Activated CD4-positive, alpha-beta T cell treated with anti-CD3 and anti-CD28 coated beads, Interleukin-2, amount 10 ng/mL, durations not matched to agents 24 days and 14 days (primary cell): ENCODE measurements at regions not wholly inside any gene's neighbourhood (a gene's known extent, or its start where the extent isn't known, plus 50 kb on each side); places are given as distances from the start of the nearest gene placed in this dataset.
"Not testable (repeated sequence)": the region's sequence is repeated elsewhere in the genome, so short reads cannot be mapped to it uniquely, and the experiment has no call there.

ENCODE experiments used
- DNase-seq: peaks from one replicate; pipeline ENCODE4 v3.0.0; 2022
- H3K27ac Mint-ChIP-seq: one replicate; pipeline ENCODE4 v1.8.0; 2022; ENCODE audit warnings: mild to moderate bottlenecking, mixed read lengths
- H3K27me3 Mint-ChIP-seq: one replicate; pipeline ENCODE4 v1.8.0; 2022; ENCODE audit warnings: mixed read lengths
- H3K36me3 Mint-ChIP-seq: one replicate; pipeline ENCODE4 v1.8.0; 2022; ENCODE audit warnings: low read depth, mild to moderate bottlenecking, mixed read lengths
- H3K4me1 Mint-ChIP-seq: one replicate; pipeline ENCODE4 v1.8.0; 2021; ENCODE audit warnings: mixed read lengths
- H3K4me3 Mint-ChIP-seq: one replicate; pipeline ENCODE4 v1.8.0; 2022; ENCODE audit warnings: mild to moderate bottlenecking, moderate library complexity, mixed read lengths
- H3K9me3 Mint-ChIP-seq: one replicate; pipeline ENCODE4 v1.8.0; 2021; ENCODE audit warnings: mixed read lengths
- intact Hi-C: fragments of 100-400 bp; cut with micrococcal nuclease; formaldehyde crosslinking; loops from one replicate; pipeline ENCODE4 v1.15.1; 2023

- Mint-ChIP-seq H3K9me3 (no peaks in the 10 kb centered on the region), H3K36me3 (no peaks in the 10 kb centered on the region), H3K27ac (no peak overlapping the region), H3K4me3 (no peak overlapping the region), H3K27me3 (no peaks in the 10 kb centered on the region), H3K4me1 (no peaks in the 10 kb centered on the region)
- intact Hi-C loops, result no loop called here
- DNase-seq, result no peak
These were observed 400.8 kb downstream of the SEMA3D start for GRCh38 chr7:84786073-84786472.

- intact Hi-C loops, result no loop called here
- no peak for DNase-seq
- Mint-ChIP-seq H3K36me3 (no peaks in the 10 kb centered on the region), H3K4me1 (no peaks in the 10 kb centered on the region), H3K27ac (no peak overlapping the region), H3K9me3 (no peaks in the 10 kb centered on the region), H3K4me3 (no peak overlapping the region), H3K27me3 (no peaks in the 10 kb centered on the region)
These were observed 402.4 kb downstream of the SEMA3D start for GRCh38 chr7:84784450-84784849.

- intact Hi-C loops, result no loop called here
- no peak overlapping the region for H3K4me3 Mint-ChIP-seq
- H3K27me3 Mint-ChIP-seq, result no peaks in the 10 kb centered on the region
- no peaks in the 10 kb centered on the region for H3K36me3 Mint-ChIP-seq
- no peak for DNase-seq
- H3K9me3 Mint-ChIP-seq, result no peaks in the 10 kb centered on the region
- H3K27ac Mint-ChIP-seq, result no peak overlapping the region
- no peaks in the 10 kb centered on the region for H3K4me1 Mint-ChIP-seq
These were observed 403.6 kb downstream of the SEMA3D start for GRCh38 chr7:84783141-84783778.

GRCh38 chr7:84781838-84782237 lies 405.0 kb downstream of the SEMA3D start:
- no peaks in the 10 kb centered on the region for H3K27me3 Mint-ChIP-seq
- no peaks in the 10 kb centered on the region for H3K9me3 Mint-ChIP-seq
- no peak overlapping the region for H3K4me3 Mint-ChIP-seq
- H3K4me1 Mint-ChIP-seq, result no peaks in the 10 kb centered on the region
- no peak for DNase-seq
- no peak overlapping the region for H3K27ac Mint-ChIP-seq
- intact Hi-C loops, result no loop called here
- no peaks in the 10 kb centered on the region for H3K36me3 Mint-ChIP-seq

- intact Hi-C loops, result no loop called here
- no peak for DNase-seq
- Mint-ChIP-seq H3K4me1 (no peaks in the 10 kb centered on the region), H3K4me3 (no peak overlapping the region), H3K36me3 (no peaks in the 10 kb centered on the region), H3K9me3 (no peaks in the 10 kb centered on the region), H3K27me3 (no peaks in the 10 kb centered on the region), H3K27ac (no peak overlapping the region)
These were observed 406.4 kb downstream of the SEMA3D start for GRCh38 chr7:84780158-84781124.

GRCh38 chr7:84757761-84758160 lies 429.1 kb downstream of the SEMA3D start:
- Mint-ChIP-seq H3K4me3 (no peak overlapping the region), H3K9me3 (no peaks in the 10 kb centered on the region), H3K4me1 (no peaks in the 10 kb centered on the region), H3K36me3 (no peaks in the 10 kb centered on the region), H3K27me3 (no peaks in the 10 kb centered on the region), H3K27ac (no peak overlapping the region)
- intact Hi-C loops, result no loop called here
- no peak for DNase-seq

- no peaks in the 10 kb centered on the region for H3K4me1 Mint-ChIP-seq
- no peaks in the 10 kb centered on the region for H3K27me3 Mint-ChIP-seq
- no peak for DNase-seq
- no peaks in the 10 kb centered on the region for H3K9me3 Mint-ChIP-seq
- no peaks in the 10 kb centered on the region for H3K36me3 Mint-ChIP-seq
- no peak overlapping the region for H3K4me3 Mint-ChIP-seq
- no peak overlapping the region for H3K27ac Mint-ChIP-seq
- intact Hi-C loops, result no loop called here
These were observed 440.5 kb downstream of the SEMA3D start for GRCh38 chr7:84746353-84746752.

- no peak overlapping the region for H3K27ac Mint-ChIP-seq
- DNase-seq, result no peak
- intact Hi-C loops, result no loop called here
- H3K4me1 Mint-ChIP-seq, result no peaks in the 10 kb centered on the region
- H3K36me3 Mint-ChIP-seq, result no peaks in the 10 kb centered on the region
- no peaks in the 10 kb centered on the region for H3K27me3 Mint-ChIP-seq
- H3K4me3 Mint-ChIP-seq, result no peak overlapping the region
- H3K9me3 Mint-ChIP-seq, result no peaks in the 10 kb centered on the region
These were observed 442.5 kb downstream of the SEMA3D start for GRCh38 chr7:84744385-84744784.

- Mint-ChIP-seq H3K27ac (no peak overlapping the region), H3K4me3 (no peak overlapping the region), H3K36me3 (no peaks in the 10 kb centered on the region), H3K9me3 (peaks cover 3% of the 10 kb centered on the region), H3K27me3 (no peaks in the 10 kb centered on the region), H3K4me1 (no peaks in the 10 kb centered on the region)
- no peak for DNase-seq
- intact Hi-C loops, result no loop called here
These were observed 448.2 kb downstream of the SEMA3D start for GRCh38 chr7:84738583-84739150.

GRCh38 chr7:84735677-84736076 lies 451.2 kb downstream of the SEMA3D start:
- Mint-ChIP-seq H3K4me3 (no peak overlapping the region), H3K36me3 (no peaks in the 10 kb centered on the region), H3K27ac (no peak overlapping the region), H3K4me1 (no peaks in the 10 kb centered on the region), H3K9me3 (peaks cover 5% of the 10 kb centered on the region), H3K27me3 (no peaks in the 10 kb centered on the region)
- intact Hi-C loops, result no loop called here
- DNase-seq, result no peak

- H3K9me3 Mint-ChIP-seq, result peaks cover 5% of the 10 kb centered on the region
- H3K4me1 Mint-ChIP-seq, result no peaks in the 10 kb centered on the region
- DNase-seq, result no peak
- intact Hi-C loops, result no loop called here
- no peaks in the 10 kb centered on the region for H3K27me3 Mint-ChIP-seq
- H3K27ac Mint-ChIP-seq, result no peak overlapping the region
- H3K4me3 Mint-ChIP-seq, result no peak overlapping the region
- H3K36me3 Mint-ChIP-seq, result no peaks in the 10 kb centered on the region
These were observed 451.8 kb downstream of the SEMA3D start for GRCh38 chr7:84735011-84735410.

- H3K9me3 Mint-ChIP-seq, result not testable (repeated sequence)
These were observed 452.9 kb downstream of the SEMA3D start for GRCh38 chr7:84733976-84734375.

GRCh38 chr7:84730864-84731263 lies 456.0 kb downstream of the SEMA3D start:
- H3K27me3 Mint-ChIP-seq, H3K27ac Mint-ChIP-seq, H3K4me3 Mint-ChIP-seq, DNase-seq, H3K36me3 Mint-ChIP-seq, H3K9me3 Mint-ChIP-seq, intact Hi-C loops, H3K4me1 Mint-ChIP-seq: not testable (repeated sequence)

More at GRCh38 chr7:84733976-84734375, 452.9 kb downstream of the SEMA3D start:
- intact Hi-C loops, H3K27ac Mint-ChIP-seq, H3K4me1 Mint-ChIP-seq, H3K36me3 Mint-ChIP-seq, H3K4me3 Mint-ChIP-seq, DNase-seq, H3K27me3 Mint-ChIP-seq: not testable (repeated sequence)

GRCh38 chr7:84729284-84729683 lies 457.6 kb downstream of the SEMA3D start:
- Mint-ChIP-seq H3K9me3 (peaks cover 7% of the 10 kb centered on the region), H3K36me3 (no peaks in the 10 kb centered on the region), H3K27ac (no peak overlapping the region), H3K27me3 (no peaks in the 10 kb centered on the region), H3K4me3 (no peak overlapping the region), H3K4me1 (no peaks in the 10 kb centered on the region)
- intact Hi-C loops, result no loop called here
- DNase-seq, result no peak
